ENCODE measurements at regions not wholly inside any gene's neighbourhood (a gene's known extent, or its start where the extent isn't known, plus 50 kb on each side); places are given as distances from the start of the nearest gene placed in this dataset.

- in situ Hi-C loops (cut with HindIII; ENCODE audit: low sequenced_read_pairs), result no loop called here
- DNase-seq (ENCODE audit: low spot score), result no peak
These were observed 153.3 kb downstream of the METTL4 start for GRCh38 chr18:2417861-2418610.

- DNase-seq (ENCODE audit: low spot score), result no peak
- in situ Hi-C loops (cut with HindIII; ENCODE audit: low sequenced_read_pairs), result no loop called here
These were observed 150.9 kb downstream of the METTL4 start for GRCh38 chr18:2420367-2420766.

- in situ Hi-C loops (cut with HindIII; ENCODE audit: low sequenced_read_pairs), result no loop called here
- DNase-seq (ENCODE audit: low spot score), result no peak
These were observed 147.5 kb downstream of the METTL4 start for GRCh38 chr18:2423761-2424160.

DNA sequence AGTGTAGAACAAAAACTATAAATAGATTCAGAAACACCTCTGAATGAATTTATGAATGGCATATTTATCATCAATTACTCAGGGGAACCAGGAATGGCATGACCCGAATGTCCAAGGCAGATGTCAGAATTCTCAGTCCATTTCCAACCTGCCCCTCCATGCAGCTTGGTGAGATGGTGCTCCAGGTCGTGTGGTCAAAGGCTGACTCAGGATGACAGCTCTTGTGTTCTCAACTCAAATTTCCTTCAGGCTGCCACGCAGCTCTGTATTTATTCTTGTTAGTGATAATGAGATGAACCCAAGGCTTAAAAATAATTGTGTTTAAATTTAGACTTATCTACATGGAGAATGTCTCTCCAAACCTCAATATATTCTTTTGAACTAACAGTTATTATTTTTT is 146.9 kb downstream of the METTL4 start:
- in situ Hi-C loops (cut with HindIII; ENCODE audit: low sequenced_read_pairs), result no loop called here

GRCh38 chr18:2425426-2426317 is 145.6 kb downstream of the METTL4 start:
- no peak for DNase-seq (ENCODE audit: low spot score)
- in situ Hi-C loops (cut with HindIII; ENCODE audit: low sequenced_read_pairs), result no loop called here

More for the DNA sequence above, 146.9 kb downstream of the METTL4 start:
- no peak for DNase-seq (ENCODE audit: low spot score)

- DNase-seq (ENCODE audit: low spot score), result no peak
- in situ Hi-C loops (cut with HindIII; ENCODE audit: low sequenced_read_pairs), result no loop called here
These were observed 141.1 kb downstream of the METTL4 start for GRCh38 chr18:2430191-2430590.

DNA sequence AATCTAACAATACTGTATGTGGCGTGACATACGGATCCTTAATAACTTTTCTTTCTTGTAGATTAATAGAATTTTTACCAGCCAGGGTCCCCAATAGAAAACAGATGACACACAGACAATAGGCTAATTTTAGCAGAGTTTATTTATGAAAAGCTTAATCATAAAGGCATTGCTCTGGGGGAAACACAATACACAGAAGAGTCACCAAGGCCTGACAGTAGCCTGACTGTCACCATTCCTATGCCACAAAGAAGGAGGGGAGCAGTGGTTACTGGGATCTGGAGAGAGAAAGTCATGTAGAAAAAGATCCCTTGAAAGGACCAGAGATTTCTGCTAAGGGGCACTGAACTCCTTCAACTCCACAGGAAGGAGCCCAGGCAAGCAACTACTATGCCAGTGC is 139.5 kb downstream of the METTL4 start:
- in situ Hi-C loops (cut with HindIII; ENCODE audit: low sequenced_read_pairs), result no loop called here
- no peak for DNase-seq (ENCODE audit: low spot score)

GRCh38 chr18:2433366-2433765 is 137.9 kb downstream of the METTL4 start:
- in situ Hi-C loops (cut with HindIII; ENCODE audit: low sequenced_read_pairs), result no loop called here
- DNase-seq (ENCODE audit: low spot score), result no peak

GRCh38 chr18:2441544-2441943 is 129.8 kb downstream of the METTL4 start:
- in situ Hi-C loops (cut with HindIII; ENCODE audit: low sequenced_read_pairs), result no loop called here
- no peak for DNase-seq (ENCODE audit: low spot score)

- no peak for DNase-seq (ENCODE audit: low spot score)
- in situ Hi-C loops (cut with HindIII; ENCODE audit: low sequenced_read_pairs), result no loop called here
These were observed 129.3 kb downstream of the METTL4 start for GRCh38 chr18:2442006-2442405.

GRCh38 chr18:2442726-2443275 is 128.5 kb downstream of the METTL4 start:
- no peak for DNase-seq (ENCODE audit: low spot score)
- in situ Hi-C loops (cut with HindIII; ENCODE audit: low sequenced_read_pairs), result no loop called here

- no peak for DNase-seq (ENCODE audit: low spot score)
- in situ Hi-C loops (cut with HindIII; ENCODE audit: low sequenced_read_pairs), result no loop called here
These were observed 127.0 kb downstream of the METTL4 start for GRCh38 chr18:2444201-2444875.

DNA sequence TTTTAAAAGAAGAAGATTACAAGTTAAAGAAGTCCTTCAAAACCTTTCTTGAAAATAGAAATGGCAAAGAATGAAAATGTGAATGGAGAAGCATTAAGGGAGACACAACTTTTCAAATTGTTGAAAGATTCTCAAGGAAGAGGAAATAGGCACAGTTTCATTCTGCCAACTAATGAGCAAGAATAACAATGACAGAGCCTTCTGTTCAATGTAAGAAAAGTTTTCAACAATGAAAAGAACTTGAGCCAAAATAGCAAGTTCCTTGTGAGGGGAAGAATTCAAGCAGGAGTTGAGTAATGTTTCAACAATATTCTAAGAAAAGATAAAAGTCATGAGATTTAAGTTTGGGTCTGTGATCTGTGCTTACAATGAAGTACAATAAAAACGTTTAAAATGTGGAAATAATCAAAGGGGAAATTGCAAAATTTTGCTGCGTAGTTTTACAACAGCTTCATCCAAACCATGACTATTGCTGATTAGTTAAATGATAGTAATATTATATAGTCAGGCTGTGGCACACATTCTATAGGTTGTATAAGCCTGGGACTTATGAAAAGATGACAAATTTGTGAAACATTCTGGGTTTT is 122.6 kb downstream of the METTL4 start:
- DNase-seq (ENCODE audit: low spot score), result no peak
- in situ Hi-C loops (cut with HindIII; ENCODE audit: low sequenced_read_pairs), result no loop called here

DNA sequence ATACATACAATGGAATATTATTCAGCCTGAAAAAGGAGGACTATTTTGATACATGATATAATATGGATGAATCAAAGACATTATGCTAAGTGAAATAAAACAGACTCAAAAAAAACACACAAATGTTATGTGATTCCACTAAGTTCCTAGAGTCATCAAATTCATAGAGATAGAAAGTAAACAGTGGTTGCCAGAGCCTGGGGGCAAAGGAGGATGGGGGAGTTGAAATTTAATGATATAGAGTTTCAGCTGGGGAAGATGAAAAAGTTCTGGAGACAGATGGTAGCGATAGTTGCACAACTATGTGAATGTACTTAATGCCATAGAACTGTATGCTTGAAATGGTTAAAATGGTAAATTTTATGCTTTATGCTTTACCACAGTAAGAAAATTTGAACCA is 119.7 kb downstream of the METTL4 start:
- DNase-seq (ENCODE audit: low spot score), result no peak
- in situ Hi-C loops (cut with HindIII; ENCODE audit: low sequenced_read_pairs), result no loop called here

GRCh38 chr18:2459886-2460285 is 111.4 kb downstream of the METTL4 start:
- in situ Hi-C loops (cut with HindIII; ENCODE audit: low sequenced_read_pairs), result no loop called here
- no peak for DNase-seq (ENCODE audit: low spot score)

- no peak for DNase-seq (ENCODE audit: low spot score)
- in situ Hi-C loops (cut with HindIII; ENCODE audit: low sequenced_read_pairs), result no loop called here
These were observed 104.3 kb downstream of the METTL4 start for GRCh38 chr18:2466978-2467377.

DNA sequence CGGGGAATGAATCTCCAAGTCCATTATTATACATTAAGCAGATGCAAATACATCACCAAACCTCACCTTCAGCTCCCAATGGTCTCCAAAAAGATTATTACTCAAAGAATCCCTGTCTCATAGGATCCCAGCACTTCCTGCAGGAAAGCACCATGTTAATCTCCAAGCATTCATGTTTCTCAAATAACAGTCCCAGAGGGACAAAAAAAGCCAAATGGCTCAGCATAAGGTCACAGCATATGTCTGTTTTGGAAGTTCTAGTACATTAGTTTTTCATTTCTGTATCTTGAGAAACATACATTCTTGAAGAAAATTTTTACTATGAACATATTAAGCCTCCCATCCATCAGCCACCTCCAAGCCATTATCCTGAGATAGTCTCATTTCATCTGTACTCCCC is 103.3 kb downstream of the METTL4 start:
- DNase-seq (ENCODE audit: low spot score), result no peak
- in situ Hi-C loops (cut with HindIII; ENCODE audit: low sequenced_read_pairs), result no loop called here

GRCh38 chr18:2471523-2471922 is 99.8 kb downstream of the METTL4 start:
- in situ Hi-C loops (cut with HindIII; ENCODE audit: low sequenced_read_pairs), result no loop called here
- DNase-seq (ENCODE audit: low spot score), result no peak

GRCh38 chr18:2478662-2479061 is 92.6 kb downstream of the METTL4 start:
- no peak for DNase-seq (ENCODE audit: low spot score)
- in situ Hi-C loops (cut with HindIII; ENCODE audit: low sequenced_read_pairs), result no loop called here

All from G401 (cell line).